ENCODE measurements at regions not wholly inside any gene's neighbourhood (a gene's known extent, or its start where the extent isn't known, plus 50 kb on each side); places are given as distances from the start of the nearest gene placed in this dataset.

DNA sequence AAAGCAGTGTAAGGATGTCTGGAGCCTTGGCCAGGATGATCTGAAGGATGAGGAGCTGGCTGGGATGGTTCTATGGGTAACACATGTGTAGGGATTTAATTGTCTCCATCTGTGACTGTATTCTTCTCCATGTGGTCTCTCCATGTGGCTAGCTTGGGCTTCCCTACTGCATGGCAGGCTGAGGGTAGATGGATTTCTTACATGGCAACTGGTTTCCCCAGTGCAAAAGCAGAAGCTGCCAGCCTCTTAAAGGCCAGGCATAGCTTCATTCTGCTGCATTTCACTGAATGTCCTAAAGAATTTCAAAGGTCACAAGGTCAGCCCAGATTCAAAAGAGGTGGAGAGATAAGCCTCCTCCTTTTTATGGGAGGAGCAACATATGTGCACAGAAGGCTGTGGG lies 61.7 kb downstream of the XCL2 start:
- TF ChIP-seq, protein P1, sequence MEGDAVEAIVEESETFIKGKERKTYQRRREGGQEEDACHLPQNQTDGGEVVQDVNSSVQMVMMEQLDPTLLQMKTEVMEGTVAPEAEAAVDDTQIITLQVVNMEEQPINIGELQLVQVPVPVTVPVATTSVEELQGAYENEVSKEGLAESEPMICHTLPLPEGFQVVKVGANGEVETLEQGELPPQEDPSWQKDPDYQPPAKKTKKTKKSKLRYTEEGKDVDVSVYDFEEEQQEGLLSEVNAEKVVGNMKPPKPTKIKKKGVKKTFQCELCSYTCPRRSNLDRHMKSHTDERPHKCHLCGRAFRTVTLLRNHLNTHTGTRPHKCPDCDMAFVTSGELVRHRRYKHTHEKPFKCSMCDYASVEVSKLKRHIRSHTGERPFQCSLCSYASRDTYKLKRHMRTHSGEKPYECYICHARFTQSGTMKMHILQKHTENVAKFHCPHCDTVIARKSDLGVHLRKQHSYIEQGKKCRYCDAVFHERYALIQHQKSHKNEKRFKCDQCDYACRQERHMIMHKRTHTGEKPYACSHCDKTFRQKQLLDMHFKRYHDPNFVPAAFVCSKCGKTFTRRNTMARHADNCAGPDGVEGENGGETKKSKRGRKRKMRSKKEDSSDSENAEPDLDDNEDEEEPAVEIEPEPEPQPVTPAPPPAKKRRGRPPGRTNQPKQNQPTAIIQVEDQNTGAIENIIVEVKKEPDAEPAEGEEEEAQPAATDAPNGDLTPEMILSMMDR (IDR thresholded peaks at IDR 0.05), result no peak
- H3K27ac Mint-ChIP-seq, result no peak overlapping the region
- DNase-seq, result no peak
- peaks cover 35% of the 10 kb centered on the region for H3K4me1 Mint-ChIP-seq (ENCODE audit: low read depth)
- peaks cover 4% of the 10 kb centered on the region; the same call in 1 of the 2 replicates for H3K9me3 Mint-ChIP-seq
- H3K27me3 Mint-ChIP-seq (ENCODE audit: insufficient read depth), result no peaks in the 10 kb centered on the region
- H3K4me3 Mint-ChIP-seq, result no peak overlapping the region
- peaks cover 4% of the 10 kb centered on the region for H3K36me3 Mint-ChIP-seq (ENCODE audit: low read depth)

DNA sequence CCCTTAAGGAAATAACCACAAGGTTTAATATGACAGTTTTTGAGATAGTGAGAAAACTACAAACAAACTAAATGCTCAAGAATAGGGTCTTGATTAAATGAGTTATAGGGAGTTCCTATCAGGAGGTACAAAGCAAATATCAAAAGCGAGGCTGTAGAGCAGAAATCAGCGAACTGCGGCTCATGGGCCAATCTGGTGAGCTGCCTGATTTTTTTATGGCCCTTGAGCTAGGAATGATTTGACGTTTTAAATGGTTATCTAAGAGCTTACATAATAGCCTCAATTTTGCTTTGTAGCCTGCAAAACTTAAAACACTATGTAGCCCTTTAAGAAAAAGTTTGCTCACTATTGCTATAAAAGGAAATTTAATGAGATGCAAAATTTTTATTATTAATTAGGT lies 62.2 kb downstream of the XCL2 start:
- TF ChIP-seq, protein P1 (IDR thresholded peaks at IDR 0.05), result no peak
- Mint-ChIP-seq H3K27ac (no peak overlapping the region), H3K9me3 (peaks cover 4% of the 10 kb centered on the region; the same call in 1 of the 2 replicates), H3K4me1 (ENCODE audit: low read depth) (peaks cover 35% of the 10 kb centered on the region), H3K36me3 (ENCODE audit: low read depth) (peaks cover 4% of the 10 kb centered on the region), H3K27me3 (ENCODE audit: insufficient read depth) (no peaks in the 10 kb centered on the region), H3K4me3 (no peak overlapping the region)
- no peak for DNase-seq

DNA sequence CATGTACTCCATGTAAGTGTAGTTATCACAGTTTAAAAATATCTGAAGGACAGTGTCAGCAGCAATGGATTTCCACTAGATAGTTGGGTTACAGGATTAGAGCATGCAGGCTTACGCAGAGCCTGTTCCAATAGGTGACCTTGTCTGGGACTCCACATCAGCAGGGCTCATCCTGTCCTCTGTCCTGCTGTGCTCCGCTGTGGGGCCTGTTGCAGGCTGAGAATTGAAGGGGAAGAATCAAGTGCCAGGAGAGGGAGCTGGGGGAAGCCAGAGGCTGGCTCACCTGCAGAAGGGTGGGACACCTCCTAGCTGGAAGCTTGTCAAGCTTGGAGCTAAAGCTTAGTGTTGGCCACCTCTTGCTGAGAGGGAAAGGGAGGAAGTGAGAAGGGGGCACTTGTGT lies 62.8 kb downstream of the XCL2 start:
- Mint-ChIP-seq H3K27ac (no peak overlapping the region), H3K4me1 (ENCODE audit: low read depth) (peaks cover 35% of the 10 kb centered on the region), H3K27me3 (ENCODE audit: insufficient read depth) (no peaks in the 10 kb centered on the region), H3K4me3 (no peak overlapping the region), H3K36me3 (ENCODE audit: low read depth) (peaks cover 4% of the 10 kb centered on the region), H3K9me3 (no peaks in the 10 kb centered on the region)
- TF ChIP-seq, protein P1 (IDR thresholded peaks at IDR 0.05), result no peak
- DNase-seq, result no peak

DNA sequence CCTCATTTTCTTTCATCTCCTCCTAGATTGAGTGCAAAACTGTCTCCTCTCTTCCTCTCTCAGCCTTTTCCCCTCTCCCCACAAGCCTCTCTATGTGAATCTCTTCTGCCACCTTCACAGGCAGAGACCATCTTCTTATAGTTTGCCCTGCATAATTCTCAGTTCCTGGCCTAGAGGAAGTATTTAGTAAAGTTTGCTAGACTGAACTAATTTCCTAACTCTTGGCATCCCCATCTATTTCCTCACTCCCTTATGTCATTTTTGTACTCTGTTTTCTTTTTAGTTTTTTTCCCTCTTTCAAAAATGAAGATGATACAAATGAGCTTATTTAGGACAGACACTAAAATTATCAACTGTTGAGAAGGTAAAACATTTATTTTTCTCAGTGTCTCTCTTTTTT lies 66.0 kb downstream of the XCL2 start:
- H3K27me3 Mint-ChIP-seq (ENCODE audit: insufficient read depth), result no peaks in the 10 kb centered on the region; the same call in 1 of the 2 replicates
- no peaks in the 10 kb centered on the region for H3K9me3 Mint-ChIP-seq
- no peak overlapping the region for H3K27ac Mint-ChIP-seq

DNA sequence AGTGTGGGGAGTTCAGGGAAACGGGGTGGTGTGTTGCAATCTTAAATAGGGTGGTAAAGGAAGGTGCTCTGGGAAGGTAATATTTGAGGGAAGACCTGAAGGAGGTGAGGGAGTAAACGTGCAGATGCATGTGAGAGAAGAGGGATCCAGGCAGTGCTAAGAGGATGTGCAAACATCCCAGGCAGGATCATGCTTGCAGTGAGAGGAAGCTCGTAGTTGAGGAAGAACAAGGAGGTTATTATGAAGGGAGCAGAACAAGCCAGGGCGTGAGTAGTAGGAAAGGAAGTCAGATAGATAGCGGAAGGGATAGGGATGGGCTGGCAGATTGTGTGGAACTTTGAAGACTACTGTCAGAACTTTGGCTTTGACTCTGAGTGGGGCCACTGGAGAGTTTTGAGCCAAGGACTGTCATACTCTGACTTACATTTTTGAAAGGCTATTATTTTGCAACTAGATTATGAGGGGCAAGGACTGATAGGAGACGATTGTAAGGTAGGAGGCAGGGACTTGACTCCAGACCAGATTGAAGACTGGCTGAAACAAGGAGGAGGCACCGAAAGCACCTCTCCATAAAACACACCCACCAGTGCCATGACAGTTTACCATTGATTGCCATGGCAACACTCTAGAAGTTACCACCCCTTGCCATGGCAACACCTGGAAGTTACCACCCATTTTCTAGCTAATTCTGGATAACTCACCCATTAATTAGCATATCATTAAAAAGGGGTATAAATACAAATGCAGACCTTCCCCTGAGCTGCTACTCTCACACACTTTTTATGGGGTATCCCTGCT lies 67.0 kb downstream of the XCL2 start:
- H3K27me3 Mint-ChIP-seq (ENCODE audit: insufficient read depth), result no peaks in the 10 kb centered on the region; the same call in 1 of the 2 replicates
- H3K27ac Mint-ChIP-seq, result no peak overlapping the region
- TF ChIP-seq, protein P1 (IDR thresholded peaks at IDR 0.05), result no peak
- no peaks in the 10 kb centered on the region for H3K9me3 Mint-ChIP-seq
- H3K4me3 Mint-ChIP-seq, result no peak overlapping the region
- H3K36me3 Mint-ChIP-seq (ENCODE audit: low read depth), result peaks cover 5% of the 10 kb centered on the region; the same call in 1 of the 2 replicates
- DNase-seq, result no peak
- H3K4me1 Mint-ChIP-seq (ENCODE audit: low read depth), result peaks cover 2% of the 10 kb centered on the region

More for the DNA sequence above, 66.0 kb downstream of the XCL2 start:
- Mint-ChIP-seq H3K36me3 (ENCODE audit: low read depth) (peaks cover 8% of the 10 kb centered on the region), H3K4me3 (no peak overlapping the region), H3K4me1 (ENCODE audit: low read depth) (peaks cover 12% of the 10 kb centered on the region)
- DNase-seq, result no peak
- TF ChIP-seq, protein P1 (IDR thresholded peaks at IDR 0.05), result no peak

Data from HFFc6 (cell line).